DMS79 treated with DMSO at 0.1 percent for 48 hours (cell line): ENCODE measurements at regions not wholly inside any gene's neighbourhood (a gene's known extent, or its start where the extent isn't known, plus 50 kb on each side); places are given as distances from the start of the nearest gene placed in this dataset.
"Not testable (repeated sequence)": the region's sequence is repeated elsewhere in the genome, so short reads cannot be mapped to it uniquely, and the experiment has no call there.

Experiments
- DNase-seq: peaks from one replicate; lab custom pipeline; 2025; lab: John Stamatoyannopoulos, UW

DNA sequence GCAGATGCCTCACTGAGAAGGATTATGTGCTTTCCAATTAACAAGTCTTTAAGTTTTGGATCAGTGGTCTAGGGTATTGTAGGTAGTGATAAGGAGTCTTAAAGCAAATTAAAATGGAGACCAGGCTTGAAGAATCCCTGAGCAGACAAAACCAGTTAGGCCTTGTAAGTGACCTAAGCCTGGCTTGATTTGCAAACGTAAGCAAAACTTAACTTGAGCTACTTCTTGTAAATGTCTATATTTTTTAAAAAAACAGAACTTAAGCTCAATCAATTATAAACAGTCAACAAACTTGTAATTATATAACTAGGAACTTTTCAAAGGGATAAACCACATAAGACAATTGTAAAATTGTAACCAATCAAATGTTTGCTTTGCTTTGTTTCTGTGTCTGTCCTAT lies 72.7 kb upstream of the NALF2 start:
- no peak for DNase-seq

GRCh38 chrX:69430785-69431184 lies 73.3 kb upstream of the NALF2 start:
- no peak for DNase-seq

DNA sequence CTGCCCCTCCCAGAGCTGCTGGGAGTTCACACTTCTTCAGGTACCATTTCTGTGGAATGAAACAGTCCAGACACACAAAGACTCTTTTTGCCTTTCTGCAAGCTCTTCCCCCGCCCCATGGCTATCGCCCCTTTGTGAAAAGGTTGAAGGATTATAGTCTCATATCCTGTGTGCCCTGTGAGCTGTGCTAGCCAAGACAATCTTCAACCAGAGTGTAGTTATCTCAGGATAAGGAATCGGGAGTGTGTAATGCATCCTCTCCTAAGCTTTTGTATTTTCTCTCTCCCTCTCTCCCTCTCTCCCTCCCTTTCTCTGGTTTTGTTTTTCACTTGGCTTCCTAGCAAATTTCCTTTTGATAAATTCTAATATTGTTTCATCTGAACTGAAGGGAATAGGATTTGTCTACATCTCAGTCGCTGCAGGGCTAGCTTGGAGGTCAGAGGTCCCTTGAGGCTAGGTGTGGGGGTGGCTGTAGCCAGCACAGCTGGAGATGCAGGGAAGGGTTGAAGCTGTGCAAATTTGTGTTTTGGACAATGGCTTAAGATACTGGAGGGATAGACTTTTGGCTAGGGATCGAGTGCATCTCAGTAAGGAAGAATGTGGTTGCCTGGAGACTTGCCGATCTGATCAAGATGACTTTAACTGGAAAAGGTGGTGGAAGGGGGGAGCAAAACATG lies 74.6 kb upstream of the NALF2 start:
- no peak for DNase-seq

DNA sequence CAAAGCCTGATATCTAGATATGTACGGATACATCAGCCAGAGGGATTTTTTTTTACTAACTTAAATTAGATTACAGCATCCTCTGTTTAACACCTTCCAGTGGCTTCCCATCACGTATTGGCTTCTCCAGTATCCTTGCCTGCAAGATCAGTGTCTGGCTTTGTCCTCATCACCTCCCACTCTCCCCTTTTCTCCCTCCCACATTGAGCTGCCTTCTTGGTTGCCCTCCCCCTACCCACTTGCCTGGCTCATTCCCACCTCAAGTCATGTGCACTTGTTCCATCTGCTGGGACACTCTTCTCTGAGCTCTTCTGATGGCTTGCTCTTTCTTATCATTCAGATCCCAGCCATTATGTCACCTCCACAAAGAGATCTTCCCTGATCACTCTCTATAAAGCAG lies 75.9 kb upstream of the NALF2 start:
- DNase-seq = no peak

GRCh38 chrX:69424910-69425309 lies 79.2 kb upstream of the NALF2 start:
- no peak for DNase-seq

DNA sequence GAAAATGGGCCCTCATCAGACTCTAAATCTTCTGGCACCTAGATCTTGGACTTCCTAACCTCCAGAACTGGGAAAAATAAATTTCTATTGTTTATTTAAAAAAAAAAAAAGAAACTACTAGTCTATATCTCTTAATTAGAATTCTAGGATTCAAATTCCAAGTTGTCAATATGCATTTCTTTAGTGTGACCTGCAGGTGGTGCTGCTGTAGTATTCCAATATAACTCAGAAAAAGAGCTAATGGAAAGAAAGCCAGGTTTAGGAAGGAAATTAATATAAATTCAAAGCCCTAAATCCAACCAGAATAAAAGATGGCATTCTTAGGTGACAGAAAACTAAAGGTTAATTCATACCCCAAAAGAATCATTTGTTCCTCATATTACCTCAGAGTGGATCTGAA lies 80.0 kb upstream of the NALF2 start:
- DNase-seq = no peak

DNA sequence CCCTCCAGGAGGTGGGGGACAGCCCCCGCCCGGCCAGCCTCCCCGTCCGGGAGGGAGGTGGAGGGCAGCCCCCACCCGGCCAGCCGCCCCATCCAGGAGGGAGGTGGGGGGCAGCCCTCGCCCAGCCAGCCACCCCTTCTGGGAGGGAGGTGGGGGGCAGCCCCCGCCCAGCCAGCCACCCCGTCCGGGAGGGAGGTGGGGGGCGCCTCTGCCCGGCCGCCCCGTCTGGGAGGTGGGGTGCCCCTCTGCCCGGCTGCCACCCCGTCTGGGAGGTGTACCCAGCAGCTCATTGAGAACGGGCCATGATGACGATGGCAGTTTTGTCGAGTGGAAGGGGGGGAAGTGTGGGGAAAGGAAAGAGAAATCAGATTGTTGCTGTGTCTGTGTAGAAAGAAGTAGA lies 81.9 kb upstream of the NALF2 start:
- not testable (repeated sequence) for DNase-seq

- DNase-seq = no peak
Measured at GRCh38 chrX:69415698-69416097, 88.4 kb upstream of the NALF2 start.

DNA sequence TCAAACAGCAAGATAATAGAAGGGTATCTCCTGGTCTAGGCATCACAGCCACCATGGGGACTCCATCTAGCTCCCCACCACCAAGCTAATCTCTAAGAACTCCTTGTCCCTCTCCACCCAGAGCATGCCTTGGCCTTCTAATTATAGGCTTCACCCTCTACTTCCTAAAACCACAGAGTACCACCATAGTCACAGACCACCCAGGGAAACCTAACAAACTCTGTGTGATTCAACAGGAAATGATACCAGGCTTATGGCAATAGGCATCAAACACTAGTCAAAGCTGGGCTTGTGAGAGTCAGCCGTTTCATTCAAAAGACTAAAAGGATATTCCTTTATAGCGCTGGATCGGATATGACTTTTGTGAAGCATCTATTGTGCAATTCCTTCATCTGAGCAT lies 91.5 kb upstream of the NALF2 start:
- no peak for DNase-seq

DNA sequence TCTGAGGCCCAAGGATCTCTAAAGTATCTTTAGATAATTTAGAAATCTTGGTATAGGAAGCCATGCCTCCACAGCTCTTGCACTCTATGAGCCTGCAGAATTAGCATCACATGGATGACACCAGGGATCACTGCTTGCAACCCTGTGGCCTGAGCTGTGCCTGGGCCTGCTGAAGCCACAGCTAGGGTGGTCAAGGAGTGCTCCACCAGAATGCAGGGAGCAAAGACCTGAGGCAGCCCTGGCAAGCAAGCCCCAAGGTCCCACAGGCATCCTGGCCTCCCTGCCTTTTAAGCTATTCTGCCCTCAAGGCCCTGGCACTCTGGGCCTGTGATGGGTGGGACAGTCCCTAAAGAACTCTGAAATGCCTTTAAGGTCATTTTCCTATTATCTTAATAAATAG lies 105.2 kb upstream of the NALF2 start:
- no peak for DNase-seq

- no peak for DNase-seq
Measured at GRCh38 chrX:69396916-69397315, 107.2 kb upstream of the NALF2 start.

DNA sequence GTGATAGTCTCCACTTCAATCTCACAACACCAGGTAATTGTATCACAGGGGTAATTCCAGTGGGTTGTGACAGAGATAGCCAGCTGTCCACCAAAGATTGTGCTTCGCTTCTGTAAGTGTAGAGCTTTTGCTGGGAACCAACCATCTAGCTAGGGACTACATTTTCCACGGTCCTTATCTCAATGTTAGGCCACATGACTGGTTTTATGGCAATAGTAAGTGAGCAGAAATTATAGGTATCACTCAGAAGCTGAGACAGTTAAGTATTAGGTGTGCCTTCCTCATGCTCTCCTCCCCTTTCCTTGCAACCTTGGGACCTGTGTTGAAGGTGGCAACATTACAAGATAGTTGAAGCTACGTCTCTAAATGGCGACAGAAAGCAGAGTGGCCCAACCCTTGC lies 108.8 kb upstream of the NALF2 start:
- DNase-seq = no peak

DNA sequence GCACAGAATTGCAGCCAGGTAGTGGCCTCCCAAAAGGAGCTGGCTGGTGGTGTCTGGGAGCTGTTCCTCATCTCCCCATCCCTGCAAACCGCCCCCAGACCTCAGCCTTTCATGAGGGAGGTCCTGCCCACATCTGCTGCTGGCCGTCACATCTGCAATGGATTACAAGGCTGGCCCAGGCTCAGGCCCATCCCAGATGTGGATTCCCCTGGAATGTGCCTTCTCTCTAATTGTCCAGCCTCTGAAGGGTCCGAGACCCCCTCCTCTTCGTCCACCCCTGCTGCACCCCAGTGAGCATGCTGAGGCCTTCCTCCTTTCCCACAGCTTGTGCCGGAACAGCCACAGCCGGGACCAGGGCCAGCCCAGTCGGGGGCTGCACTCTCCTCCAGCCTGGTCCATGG lies 115.0 kb upstream of the NALF2 start:
- no peak for DNase-seq

GRCh38 chrX:69388526-69388925 lies 115.6 kb upstream of the NALF2 start:
- peak; percentile 80 for DNase-seq

- peak; percentile 33 for DNase-seq
Measured at GRCh38 chrX:69387567-69388487, 116.3 kb upstream of the NALF2 start.

- no peak for DNase-seq
Measured at GRCh38 chrX:69386681-69387080, 117.4 kb upstream of the NALF2 start.

DNA sequence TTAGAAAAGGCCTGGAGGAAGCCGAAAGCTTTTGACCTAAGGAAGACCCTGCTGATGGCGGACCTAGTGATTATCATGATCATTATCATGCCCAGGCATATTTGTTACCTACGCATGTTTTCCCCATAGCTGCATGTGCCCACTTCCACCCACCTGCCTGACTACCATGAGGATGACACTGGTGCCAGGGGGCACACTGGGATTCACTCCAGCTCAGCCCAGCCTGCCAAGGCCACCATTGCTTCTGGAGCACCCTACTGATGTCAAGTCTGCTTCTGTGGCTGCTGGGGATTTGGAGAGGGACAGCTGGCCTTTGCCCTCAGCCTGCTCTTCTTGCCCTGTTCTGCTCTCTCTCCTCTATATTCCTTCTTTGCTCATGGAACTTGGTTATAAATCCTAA lies 124.7 kb upstream of the NALF2 start:
- DNase-seq = no peak

- DNase-seq = peak; percentile 43
Measured at GRCh38 chrX:69374569-69374968, 129.6 kb upstream of the NALF2 start.

- no peak for DNase-seq
Measured at GRCh38 chrX:69372435-69372834, 131.7 kb upstream of the NALF2 start.

DNA sequence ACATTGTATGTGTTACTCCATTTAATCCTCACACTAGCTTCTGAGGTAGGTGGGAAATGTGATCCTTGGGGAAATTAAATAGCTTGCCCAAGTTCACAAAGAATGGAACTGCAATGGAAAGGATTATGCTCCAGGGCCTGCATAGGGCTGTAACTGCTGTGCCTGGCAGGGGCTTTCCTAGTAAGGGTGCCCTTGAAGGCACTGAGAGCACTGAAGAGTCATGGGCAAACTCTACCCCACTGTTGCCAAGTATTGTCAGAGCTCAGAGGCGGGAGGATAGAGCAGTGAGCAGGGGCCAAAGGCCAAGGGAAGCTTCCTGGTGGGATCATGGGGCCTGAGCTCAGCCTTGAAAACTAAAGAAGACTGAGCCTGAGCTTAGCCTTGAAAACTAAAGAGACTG lies 133.0 kb upstream of the NALF2 start:
- DNase-seq = no peak

- DNase-seq = no peak
Measured at GRCh38 chrX:69369999-69370398, 134.1 kb upstream of the NALF2 start.

DNA sequence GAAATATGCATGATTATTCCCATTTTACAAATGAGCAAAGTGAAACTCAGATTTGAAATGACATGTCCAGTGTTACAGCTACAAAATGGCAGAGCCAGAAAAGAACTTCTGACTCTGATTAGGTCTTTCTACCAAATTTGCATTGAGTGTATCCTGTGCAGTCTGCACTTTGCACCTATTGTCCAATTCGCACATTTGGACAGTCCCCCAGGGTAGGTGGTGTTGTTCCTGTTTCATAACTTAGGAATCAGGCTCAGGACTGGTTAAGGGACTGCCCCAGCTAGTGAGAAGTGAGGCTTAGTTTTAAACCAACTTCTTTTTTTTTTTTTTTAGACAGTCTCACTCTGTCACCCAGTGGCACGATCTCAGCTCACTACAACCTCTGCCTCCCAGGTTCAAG lies 137.9 kb upstream of the NALF2 start:
- no peak for DNase-seq

GRCh38 chrX:69365755-69366154 lies 138.4 kb upstream of the NALF2 start:
- no peak for DNase-seq

GRCh38 chrX:69365349-69365748 lies 138.8 kb upstream of the NALF2 start:
- no peak for DNase-seq
